GM12892 (cell line): ENCODE measurements at regions not wholly inside any gene's neighbourhood (a gene's known extent, or its start where the extent isn't known, plus 50 kb on each side); places are given as distances from the start of the nearest gene placed in this dataset.

ENCODE experiments used
- POLR2A ChIP-seq: IDR thresholded peaks from 2 replicates; pipeline ENCODE4 v1.6.1; 2011; ENCODE audit warnings: low read depth, low read length, control low read depth
- POLR2AphosphoS5 ChIP-seq: IDR thresholded peaks from 2 replicates; pipeline ENCODE4 v1.6.1; 2011; ENCODE audit warnings: low read depth, low read length, control low read depth
- TAF1 ChIP-seq: IDR thresholded peaks from 2 replicates; pipeline ENCODE4 v1.6.1; 2011; ENCODE audit warnings: low read depth, mild to moderate bottlenecking, control low read depth, low read length, borderline replicate concordance

DNA sequence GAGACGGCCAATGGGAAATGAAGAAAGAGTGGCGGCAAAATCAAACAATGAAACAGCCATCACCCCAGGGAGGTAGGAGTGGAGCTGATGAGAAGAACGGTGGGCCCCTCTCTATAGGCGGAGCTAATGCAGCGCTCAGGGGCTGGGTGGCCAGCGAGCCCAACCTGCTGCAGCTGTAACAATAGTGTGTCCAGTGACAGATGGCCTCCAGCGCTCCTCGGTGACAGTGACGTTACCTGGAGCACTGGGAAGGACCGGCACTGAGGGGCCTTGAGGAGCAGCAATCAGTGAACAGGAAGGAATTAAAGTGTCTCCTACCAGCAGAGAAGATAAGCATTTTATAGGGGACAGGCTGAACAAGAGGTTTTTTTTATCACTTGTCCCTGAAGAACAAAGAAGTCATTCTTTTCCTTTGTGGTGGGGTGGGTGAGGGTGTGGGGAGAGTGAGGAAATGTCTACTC, 81.6 kb downstream of the FOXA2 start:
- TF ChIP-seq POLR2A (no peak), POLR2AphosphoS5 (no peak), TAF1 (no peak)
